ENCODE measurements at regions not wholly inside any gene's neighbourhood (a gene's known extent, or its start where the extent isn't known, plus 50 kb on each side); places are given as distances from the start of the nearest gene placed in this dataset.

GRCh38 chr6:134543128-134543527, 225.2 kb upstream of the SGK1 start:
- TF ChIP-seq CTCF (IDR thresholded peaks at IDR 0.05) (no peak), POLR2A (IDR thresholded peaks at IDR 0.05) (no peak)

Data from uterus (tissue), 2 donors.